ENCODE measurements at regions not wholly inside any gene's neighbourhood (a gene's known extent, or its start where the extent isn't known, plus 50 kb on each side); places are given as distances from the start of the nearest gene placed in this dataset.

GRCh38 chr3:159443266-159443665 lies 545.4 kb upstream of the IL12A start:
- no peaks in the 10 kb centered on the region for H3K27me3 ChIP-seq (replicated peaks; ENCODE audit: control insufficient read depth, insufficient read depth, low read length)
- no peak for DNase-seq
- H3K4me3 ChIP-seq (ENCODE audit: low read depth, low read length) = no peak overlapping the region
- Mint-ChIP-seq H3K9me3 (ENCODE audit: unreplicated experiment) (no peaks in the 10 kb centered on the region), H3K4me3 (ENCODE audit: unreplicated experiment) (no peak overlapping the region), H3K27ac (ENCODE audit: unreplicated experiment) (no peak overlapping the region), H3K27me3 (ENCODE audit: insufficient read depth, unreplicated experiment) (peaks cover 9% of the 10 kb centered on the region), H3K36me3 (ENCODE audit: insufficient read depth, unreplicated experiment) (no peaks in the 10 kb centered on the region), H3K4me1 (ENCODE audit: low read depth, unreplicated experiment) (no peaks in the 10 kb centered on the region)
- H3K36me3 ChIP-seq (ENCODE audit: control insufficient read depth, insufficient read depth, low read length) = no peaks in the 10 kb centered on the region
- no peaks in the 10 kb centered on the region for H3K9me3 ChIP-seq
- intact Hi-C loops (cut with micrococcal nuclease; ENCODE audit: unreplicated experiment) = no loop called here
- no peaks in the 10 kb centered on the region for H3K4me1 ChIP-seq
- CTCF ChIA-PET = no interaction called here
- POLR2A ChIA-PET = no interaction called here
- TF ChIP-seq CTCF (IDR thresholded peaks at IDR 0.05; ENCODE audit: insufficient read depth in 1 of 2, low read depth in 1 of 2, low read length in 1 of 2, severe bottlenecking in 1 of 2, unreplicated experiment in 1 of 2) = no peak
- no TSS peak for BruUV-seq (replicated peaks)

GRCh38 chr3:159447841-159448240 lies 540.8 kb upstream of the IL12A start:
- Histone ChIP-seq H3K4me3 (ENCODE audit: low read depth, low read length) (no peak overlapping the region), H3K9me3 (no peaks in the 10 kb centered on the region), H3K4me1 (no peaks in the 10 kb centered on the region), H3K36me3 (ENCODE audit: control insufficient read depth, insufficient read depth, low read length) (no peaks in the 10 kb centered on the region), H3K27me3 (replicated peaks; ENCODE audit: control insufficient read depth, insufficient read depth, low read length) (no peaks in the 10 kb centered on the region)
- Mint-ChIP-seq H3K4me1 (ENCODE audit: low read depth, unreplicated experiment) (no peaks in the 10 kb centered on the region), H3K9me3 (ENCODE audit: unreplicated experiment) (no peaks in the 10 kb centered on the region), H3K27ac (ENCODE audit: unreplicated experiment) (no peak overlapping the region), H3K27me3 (ENCODE audit: insufficient read depth, unreplicated experiment) (peaks cover 4% of the 10 kb centered on the region), H3K4me3 (ENCODE audit: unreplicated experiment) (no peak overlapping the region), H3K36me3 (ENCODE audit: insufficient read depth, unreplicated experiment) (no peaks in the 10 kb centered on the region)
- DNase-seq = no peak
- ChIA-PET POLR2A (no interaction called here), CTCF (no interaction called here)
- TF ChIP-seq CTCF (IDR thresholded peaks at IDR 0.05; ENCODE audit: insufficient read depth in 1 of 2, low read depth in 1 of 2, low read length in 1 of 2, severe bottlenecking in 1 of 2, unreplicated experiment in 1 of 2) = no peak
- no TSS peak for BruUV-seq (replicated peaks)
- intact Hi-C loops (cut with micrococcal nuclease; ENCODE audit: unreplicated experiment) = no loop called here

GRCh38 chr3:159448902-159449301 lies 539.7 kb upstream of the IL12A start:
- no peaks in the 10 kb centered on the region for H3K27me3 ChIP-seq (replicated peaks; ENCODE audit: control insufficient read depth, insufficient read depth, low read length)
- H3K9me3 Mint-ChIP-seq (ENCODE audit: unreplicated experiment) = no peaks in the 10 kb centered on the region
- no peaks in the 10 kb centered on the region for H3K36me3 Mint-ChIP-seq (ENCODE audit: insufficient read depth, unreplicated experiment)
- intact Hi-C loops (cut with micrococcal nuclease; ENCODE audit: unreplicated experiment) = no loop called here
- no peak for TF ChIP-seq CTCF (IDR thresholded peaks at IDR 0.05; ENCODE audit: insufficient read depth in 1 of 2, low read depth in 1 of 2, low read length in 1 of 2, severe bottlenecking in 1 of 2, unreplicated experiment in 1 of 2)
- H3K36me3 ChIP-seq (ENCODE audit: control insufficient read depth, insufficient read depth, low read length) = no peaks in the 10 kb centered on the region
- CTCF ChIA-PET = no interaction called here
- no peak for DNase-seq
- H3K4me3 Mint-ChIP-seq (ENCODE audit: unreplicated experiment) = no peak overlapping the region
- no TSS peak for BruUV-seq (replicated peaks)
- H3K9me3 ChIP-seq = no peaks in the 10 kb centered on the region
- no peaks in the 10 kb centered on the region for H3K4me1 ChIP-seq
- H3K27ac Mint-ChIP-seq (ENCODE audit: unreplicated experiment) = no peak overlapping the region
- no peaks in the 10 kb centered on the region for H3K4me1 Mint-ChIP-seq (ENCODE audit: low read depth, unreplicated experiment)
- peaks cover 4% of the 10 kb centered on the region for H3K27me3 Mint-ChIP-seq (ENCODE audit: insufficient read depth, unreplicated experiment)
- H3K4me3 ChIP-seq (ENCODE audit: low read depth, low read length) = no peak overlapping the region
- POLR2A ChIA-PET = no interaction called here
